ENCODE measurements at regions not wholly inside any gene's neighbourhood (a gene's known extent, or its start where the extent isn't known, plus 50 kb on each side); places are given as distances from the start of the nearest gene placed in this dataset.
"Not testable (repeated sequence)": the region's sequence is repeated elsewhere in the genome, so short reads cannot be mapped to it uniquely, and the experiment has no call there.

- Histone ChIP-seq H3K9me3 (no peaks in the 10 kb centered on the region), H3K4me1 (no peaks in the 10 kb centered on the region), H3K36me3 (no peaks in the 10 kb centered on the region), H3K27ac (no peak overlapping the region), H3K27me3 (no peaks in the 10 kb centered on the region), H3K4me3 (no peak overlapping the region)
- no peak for DNase-seq
- no peak for TF ChIP-seq POLR2A (IDR thresholded peaks at IDR 0.05)
- TF ChIP-seq, protein P1, sequence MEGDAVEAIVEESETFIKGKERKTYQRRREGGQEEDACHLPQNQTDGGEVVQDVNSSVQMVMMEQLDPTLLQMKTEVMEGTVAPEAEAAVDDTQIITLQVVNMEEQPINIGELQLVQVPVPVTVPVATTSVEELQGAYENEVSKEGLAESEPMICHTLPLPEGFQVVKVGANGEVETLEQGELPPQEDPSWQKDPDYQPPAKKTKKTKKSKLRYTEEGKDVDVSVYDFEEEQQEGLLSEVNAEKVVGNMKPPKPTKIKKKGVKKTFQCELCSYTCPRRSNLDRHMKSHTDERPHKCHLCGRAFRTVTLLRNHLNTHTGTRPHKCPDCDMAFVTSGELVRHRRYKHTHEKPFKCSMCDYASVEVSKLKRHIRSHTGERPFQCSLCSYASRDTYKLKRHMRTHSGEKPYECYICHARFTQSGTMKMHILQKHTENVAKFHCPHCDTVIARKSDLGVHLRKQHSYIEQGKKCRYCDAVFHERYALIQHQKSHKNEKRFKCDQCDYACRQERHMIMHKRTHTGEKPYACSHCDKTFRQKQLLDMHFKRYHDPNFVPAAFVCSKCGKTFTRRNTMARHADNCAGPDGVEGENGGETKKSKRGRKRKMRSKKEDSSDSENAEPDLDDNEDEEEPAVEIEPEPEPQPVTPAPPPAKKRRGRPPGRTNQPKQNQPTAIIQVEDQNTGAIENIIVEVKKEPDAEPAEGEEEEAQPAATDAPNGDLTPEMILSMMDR (IDR thresholded peaks at IDR 0.05): no peak
- intact Hi-C loops (cut with DNase I; ENCODE audit: low total_unique reads): no loop called here
These were observed 321.9 kb downstream of the CBLN1 start for GRCh38 chr16:48959747-48960146.

DNA sequence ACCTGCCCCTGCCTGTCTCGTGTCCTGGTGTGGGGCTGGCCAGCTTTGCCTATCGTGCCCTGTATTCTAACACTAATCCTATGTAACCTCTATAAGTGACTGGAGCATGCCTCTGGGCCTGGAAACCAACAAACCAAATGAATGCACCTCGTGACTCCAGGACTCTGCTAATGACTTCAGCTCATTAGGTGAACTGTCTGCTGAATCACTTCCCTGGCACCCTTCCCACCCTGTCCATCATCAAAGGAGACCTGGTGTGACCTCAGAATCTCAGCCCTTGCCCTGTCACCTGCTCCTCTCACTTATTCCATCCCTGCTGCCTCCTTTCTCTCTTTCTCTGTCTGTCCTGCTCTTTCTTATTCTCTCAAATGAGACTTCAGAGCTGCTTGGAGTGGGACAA lies 322.4 kb downstream of the CBLN1 start:
- no peak for DNase-seq
- Histone ChIP-seq H3K36me3 (no peaks in the 10 kb centered on the region), H3K9me3 (no peaks in the 10 kb centered on the region), H3K27ac (no peak overlapping the region), H3K4me1 (no peaks in the 10 kb centered on the region), H3K4me3 (no peak overlapping the region), H3K27me3 (no peaks in the 10 kb centered on the region)
- no peak for TF ChIP-seq POLR2A (IDR thresholded peaks at IDR 0.05)
- TF ChIP-seq, protein P1 (IDR thresholded peaks at IDR 0.05): no peak
- intact Hi-C loops (cut with DNase I; ENCODE audit: low total_unique reads): no loop called here

GRCh38 chr16:48958681-48959080 lies 323.0 kb downstream of the CBLN1 start:
- H3K4me1 ChIP-seq: no peaks in the 10 kb centered on the region
- H3K27me3 ChIP-seq: no peaks in the 10 kb centered on the region
- no peak for DNase-seq
- H3K4me3 ChIP-seq: no peak overlapping the region
- H3K9me3 ChIP-seq: no peaks in the 10 kb centered on the region
- intact Hi-C loops (cut with DNase I; ENCODE audit: low total_unique reads): no loop called here
- no peaks in the 10 kb centered on the region for H3K36me3 ChIP-seq
- no peak overlapping the region for H3K27ac ChIP-seq
- TF ChIP-seq, protein P1 (IDR thresholded peaks at IDR 0.05): no peak
- no peak for TF ChIP-seq POLR2A (IDR thresholded peaks at IDR 0.05)

- intact Hi-C loops (cut with DNase I; ENCODE audit: low total_unique reads): no loop called here
- Histone ChIP-seq H3K36me3 (no peaks in the 10 kb centered on the region), H3K4me1 (no peaks in the 10 kb centered on the region), H3K27me3 (no peaks in the 10 kb centered on the region), H3K9me3 (no peaks in the 10 kb centered on the region), H3K4me3 (no peak overlapping the region), H3K27ac (no peak overlapping the region)
- DNase-seq: no peak
- no peak for TF ChIP-seq POLR2A (IDR thresholded peaks at IDR 0.05)
- TF ChIP-seq, protein P1 (IDR thresholded peaks at IDR 0.05): no peak
These were observed 325.0 kb downstream of the CBLN1 start for GRCh38 chr16:48956620-48957019.

GRCh38 chr16:48955837-48956236 lies 325.8 kb downstream of the CBLN1 start:
- Histone ChIP-seq H3K27ac (no peak overlapping the region), H3K9me3 (no peaks in the 10 kb centered on the region), H3K4me3 (no peak overlapping the region), H3K36me3 (no peaks in the 10 kb centered on the region), H3K4me1 (no peaks in the 10 kb centered on the region), H3K27me3 (no peaks in the 10 kb centered on the region)
- TF ChIP-seq, protein P1 (IDR thresholded peaks at IDR 0.05): no peak
- no peak for TF ChIP-seq POLR2A (IDR thresholded peaks at IDR 0.05)
- intact Hi-C loops (cut with DNase I; ENCODE audit: low total_unique reads): no loop called here
- DNase-seq: no peak

DNA sequence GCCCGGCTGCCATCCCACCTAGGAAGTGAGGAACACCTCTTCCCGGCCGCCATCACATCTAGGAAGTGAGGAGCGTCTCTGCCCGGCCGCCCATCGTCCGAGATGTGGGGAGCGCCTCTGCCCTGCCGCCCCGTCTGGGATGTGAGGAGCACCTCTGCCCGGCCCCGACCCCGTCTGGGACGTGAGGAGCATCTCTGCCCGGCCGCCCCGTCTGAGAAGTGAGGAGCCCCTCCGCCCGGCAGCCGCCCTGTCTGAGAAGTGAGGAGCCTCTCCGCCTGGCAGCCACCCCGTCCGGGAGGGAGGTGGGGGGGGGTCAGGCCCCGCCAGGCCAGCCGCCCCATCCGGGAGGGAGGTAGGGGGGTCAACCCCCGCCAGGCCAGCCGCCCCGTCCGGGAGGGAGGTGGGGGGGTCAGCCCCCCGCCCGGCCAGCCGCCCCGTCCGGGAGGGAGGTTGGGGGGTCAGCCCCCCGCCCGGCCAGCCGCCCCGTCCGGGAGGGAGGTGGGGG lies 330.0 kb downstream of the CBLN1 start:
- H3K27me3 ChIP-seq; H3K36me3 ChIP-seq; H3K9me3 ChIP-seq; H3K4me1 ChIP-seq; intact Hi-C loops (cut with DNase I; ENCODE audit: low total_unique reads); DNase-seq; H3K27ac ChIP-seq; H3K4me3 ChIP-seq: not testable (repeated sequence)

Measured in uterus (tissue), 3 donors.